DOHH2 (cell line): ENCODE measurements at regions not wholly inside any gene's neighbourhood (a gene's known extent, or its start where the extent isn't known, plus 50 kb on each side); places are given as distances from the start of the nearest gene placed in this dataset.

Source experiments
- H3F3A ChIP-seq: fragments of 200-600 bp; sonication (generic), shearing (Covaris generic); 2 replicates; pipeline ENCODE4 v1.6.0; 2016; ENCODE audit warnings: antibody characterized with exemption, mild to moderate bottlenecking; ENCODE audit not compliant: control insufficient read depth, insufficient read depth
- H3K27ac ChIP-seq: fragments of 200-600 bp; sonication (generic); 2 replicates; pipeline ENCODE4 v1.5.1; 2014; ENCODE audit warnings: low read depth, mild to moderate bottlenecking, low read length, moderate library complexity
- H3K27me3 ChIP-seq: fragments of 200-600 bp; sonication (generic); 2 replicates; pipeline ENCODE4 v1.6.1; 2014; ENCODE audit warnings: mild to moderate bottlenecking, low read length, mixed read lengths; ENCODE audit not compliant: control insufficient read depth
- H3K36me3 ChIP-seq: fragments of 200-600 bp; sonication (generic); 2 replicates; pipeline ENCODE4 v1.6.1; 2014; ENCODE audit warnings: mild to moderate bottlenecking, low read length, moderate library complexity, mixed read lengths; ENCODE audit not compliant: control insufficient read depth
- H3K4me1 ChIP-seq: fragments of 200-600 bp; sonication (generic); 2 replicates; pipeline ENCODE4 v1.6.1; 2014; ENCODE audit warnings: mild to moderate bottlenecking, low read length, mixed read lengths; ENCODE audit not compliant: control insufficient read depth
- H3K4me2 ChIP-seq: fragments of 200-600 bp; sonication (generic); 2 replicates; pipeline ENCODE4 v1.6.0; 2014; ENCODE audit warnings: mild to moderate bottlenecking, low read length, moderate library complexity
- H3K4me3 ChIP-seq: fragments of 200-600 bp; sonication (generic); 2 replicates; pipeline ENCODE4 v1.5.1; 2014; ENCODE audit warnings: mild to moderate bottlenecking, low read length, mixed read lengths
- H3K79me2 ChIP-seq: fragments of 200-600 bp; sonication (generic); 2 replicates; pipeline ENCODE4 v1.6.1; 2014; ENCODE audit warnings: mild to moderate bottlenecking, low read length, mixed read lengths; ENCODE audit not compliant: control insufficient read depth
- H3K9me2 ChIP-seq: fragments of 200-600 bp; sonication (generic); replicated peaks from 2 replicates; pipeline ENCODE4 v1.6.1; 2014; ENCODE audit warnings: mild to moderate bottlenecking, low read length, mixed read lengths; ENCODE audit not compliant: control insufficient read depth
- H3K9me3 ChIP-seq: fragments of 200-600 bp; sonication (generic); 2 replicates; pipeline ENCODE4 v1.6.1; 2014; ENCODE audit warnings: antibody characterized with exemption, low read length, mixed read lengths; ENCODE audit not compliant: control insufficient read depth, insufficient read depth
- H4K20me1 ChIP-seq: fragments of 200-600 bp; sonication (generic); 2 replicates; pipeline ENCODE4 v1.6.0; 2014; ENCODE audit warnings: low read depth, mild to moderate bottlenecking, antibody characterized with exemption, low read length, moderate library complexity; ENCODE audit not compliant: control insufficient read depth, insufficient read depth
- EZH2phosphoT487 ChIP-seq: fragments of 200-600 bp; sonication (generic); IDR thresholded peaks from 2 replicates; pipeline ENCODE4 v1.6.1; 2017; ENCODE audit warnings: borderline replicate concordance, mild to moderate bottlenecking, antibody characterized with exemption, low read length, moderate library complexity, mixed read lengths
- TF ChIP-seq, protein P1 (sequence below): fragments of 200-600 bp; sonication (generic); IDR thresholded peaks from one replicate; pipeline ENCODE4 v1.5.1; 2014; ENCODE audit warnings: antibody characterized with exemption, mild to moderate bottlenecking, low read depth, low read length; ENCODE audit not compliant: poor library complexity, severe bottlenecking

DNA sequence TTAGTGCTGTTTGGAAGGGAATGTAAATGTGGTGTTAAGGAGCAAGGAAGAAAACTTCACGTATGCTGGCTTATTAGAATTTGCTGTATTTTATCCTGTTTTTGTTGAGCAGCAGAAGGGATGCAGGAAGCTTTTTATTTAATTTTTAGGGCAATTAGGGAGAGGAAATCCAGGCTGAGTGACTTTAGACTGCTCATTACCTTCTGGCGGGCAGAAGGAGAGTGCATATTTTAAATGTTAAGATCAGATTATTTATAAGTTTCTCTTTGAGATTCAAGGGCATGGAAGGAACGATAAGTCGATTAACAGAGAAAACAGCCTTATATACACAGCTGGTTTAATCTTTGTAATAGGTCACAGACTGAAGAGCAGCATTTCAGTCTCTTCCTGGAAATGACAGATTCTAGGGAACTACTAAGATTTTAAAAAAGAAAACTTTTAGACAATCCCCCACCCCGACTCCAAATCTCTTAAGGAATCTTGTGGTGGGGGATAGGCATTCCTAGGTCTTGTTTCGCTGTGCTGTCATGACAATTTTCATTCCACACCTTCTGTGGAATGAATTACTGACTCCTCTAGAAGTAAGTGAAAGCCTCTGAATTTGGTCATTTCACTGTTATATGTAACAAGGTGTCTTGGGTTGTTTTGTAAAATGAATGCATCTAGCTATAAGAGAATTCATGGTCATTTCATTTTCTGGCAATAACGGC, 402.5 kb downstream of the RAPGEF2 start:
- no peaks in the 10 kb centered on the region for H3K4me1 ChIP-seq
- no peak overlapping the region for H3K27ac ChIP-seq
- no peaks in the 10 kb centered on the region for H3K36me3 ChIP-seq
- H3K79me2 ChIP-seq = no peaks in the 10 kb centered on the region
- no peak overlapping the region for H3K4me2 ChIP-seq
- no peaks in the 10 kb centered on the region for H4K20me1 ChIP-seq
- TF ChIP-seq EZH2phosphoT487 = no peak
- TF ChIP-seq, protein P1, sequence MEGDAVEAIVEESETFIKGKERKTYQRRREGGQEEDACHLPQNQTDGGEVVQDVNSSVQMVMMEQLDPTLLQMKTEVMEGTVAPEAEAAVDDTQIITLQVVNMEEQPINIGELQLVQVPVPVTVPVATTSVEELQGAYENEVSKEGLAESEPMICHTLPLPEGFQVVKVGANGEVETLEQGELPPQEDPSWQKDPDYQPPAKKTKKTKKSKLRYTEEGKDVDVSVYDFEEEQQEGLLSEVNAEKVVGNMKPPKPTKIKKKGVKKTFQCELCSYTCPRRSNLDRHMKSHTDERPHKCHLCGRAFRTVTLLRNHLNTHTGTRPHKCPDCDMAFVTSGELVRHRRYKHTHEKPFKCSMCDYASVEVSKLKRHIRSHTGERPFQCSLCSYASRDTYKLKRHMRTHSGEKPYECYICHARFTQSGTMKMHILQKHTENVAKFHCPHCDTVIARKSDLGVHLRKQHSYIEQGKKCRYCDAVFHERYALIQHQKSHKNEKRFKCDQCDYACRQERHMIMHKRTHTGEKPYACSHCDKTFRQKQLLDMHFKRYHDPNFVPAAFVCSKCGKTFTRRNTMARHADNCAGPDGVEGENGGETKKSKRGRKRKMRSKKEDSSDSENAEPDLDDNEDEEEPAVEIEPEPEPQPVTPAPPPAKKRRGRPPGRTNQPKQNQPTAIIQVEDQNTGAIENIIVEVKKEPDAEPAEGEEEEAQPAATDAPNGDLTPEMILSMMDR = no peak
- no peak overlapping the region for H3K4me3 ChIP-seq
- H3K9me3 ChIP-seq = no peaks in the 10 kb centered on the region
- H3K27me3 ChIP-seq = no peaks in the 10 kb centered on the region
- H3K9me2 ChIP-seq = no peaks in the 10 kb centered on the region
- no peaks in the 10 kb centered on the region for H3F3A ChIP-seq

DNA sequence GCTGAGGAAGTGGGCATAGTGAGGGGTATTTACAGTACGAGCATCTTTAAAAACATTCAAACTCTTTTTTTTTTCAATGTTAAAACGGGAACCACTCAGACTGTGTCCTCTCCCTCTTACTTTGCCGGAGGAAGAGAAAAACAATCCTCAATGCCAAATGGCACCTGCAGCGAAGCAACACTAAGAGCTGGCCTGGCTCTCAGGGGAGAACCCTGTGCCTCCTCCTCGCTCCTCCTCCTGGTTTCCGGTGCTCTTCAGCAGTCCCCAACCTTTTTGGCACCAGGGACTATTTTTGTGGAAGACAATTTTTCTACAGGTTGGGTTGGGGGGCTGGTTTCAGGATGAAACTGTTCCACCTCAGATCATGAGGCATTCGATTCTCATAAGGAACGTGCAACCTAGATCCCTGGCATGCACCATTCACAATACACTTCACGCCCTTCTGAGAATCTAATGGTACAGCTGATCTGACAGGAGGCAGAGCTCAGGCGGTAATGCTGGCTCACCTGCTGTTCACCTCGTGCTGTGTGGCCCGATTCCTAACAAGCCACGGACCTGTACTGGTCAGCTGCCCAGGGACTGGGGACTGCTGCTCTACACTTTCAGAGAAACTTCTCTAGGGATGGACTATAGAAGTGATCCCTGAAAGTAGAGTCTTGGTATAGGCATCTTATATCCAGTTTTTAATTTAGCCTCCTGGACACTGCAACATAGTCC, 404.1 kb downstream of the RAPGEF2 start:
- no peak overlapping the region for H3K4me2 ChIP-seq
- H4K20me1 ChIP-seq = no peaks in the 10 kb centered on the region
- H3K9me3 ChIP-seq = no peaks in the 10 kb centered on the region
- no peaks in the 10 kb centered on the region for H3F3A ChIP-seq
- H3K27ac ChIP-seq = no peak overlapping the region
- no peaks in the 10 kb centered on the region for H3K36me3 ChIP-seq
- H3K27me3 ChIP-seq = no peaks in the 10 kb centered on the region
- no peak overlapping the region for H3K4me3 ChIP-seq
- H3K9me2 ChIP-seq = no peaks in the 10 kb centered on the region
- H3K79me2 ChIP-seq = no peaks in the 10 kb centered on the region
- TF ChIP-seq, protein P1 = no peak
- no peak for TF ChIP-seq EZH2phosphoT487
- H3K4me1 ChIP-seq = no peaks in the 10 kb centered on the region

DNA sequence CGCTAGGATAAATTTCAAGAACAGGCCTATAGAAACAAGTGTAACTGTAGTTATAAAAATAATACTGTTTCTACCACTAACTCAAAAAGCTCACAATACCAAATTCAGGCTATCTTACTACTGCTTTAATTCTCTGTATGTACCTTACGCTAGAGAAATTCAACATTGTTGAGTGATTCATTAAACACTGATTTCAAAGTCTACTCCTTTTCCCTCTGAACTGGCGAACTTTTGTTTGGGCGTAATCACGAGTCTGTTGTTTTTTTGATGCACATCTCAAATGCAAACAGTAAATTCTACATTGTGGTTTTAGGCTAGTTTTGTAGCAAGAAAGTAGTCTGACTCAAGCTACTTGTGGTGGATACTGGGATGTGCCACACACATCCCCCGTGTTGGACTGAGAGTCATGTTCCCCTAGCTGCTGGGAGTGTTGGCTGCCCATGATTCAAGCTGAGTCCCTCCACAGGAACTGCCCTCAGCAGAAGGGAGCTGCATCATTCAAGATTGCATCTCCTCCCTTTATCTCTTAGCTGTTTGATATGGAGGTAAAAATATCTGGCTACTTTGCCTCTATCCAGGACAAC, 406.1 kb downstream of the RAPGEF2 start:
- H3K4me1 ChIP-seq = no peaks in the 10 kb centered on the region
- H4K20me1 ChIP-seq = no peaks in the 10 kb centered on the region
- H3K36me3 ChIP-seq = no peaks in the 10 kb centered on the region
- H3K4me3 ChIP-seq = no peak overlapping the region
- no peaks in the 10 kb centered on the region for H3K9me2 ChIP-seq
- H3K9me3 ChIP-seq = no peaks in the 10 kb centered on the region
- H3F3A ChIP-seq = no peaks in the 10 kb centered on the region
- no peak overlapping the region for H3K4me2 ChIP-seq
- H3K79me2 ChIP-seq = no peaks in the 10 kb centered on the region
- TF ChIP-seq, protein P1 = no peak
- TF ChIP-seq EZH2phosphoT487 = no peak
- H3K27me3 ChIP-seq = no peaks in the 10 kb centered on the region
- no peak overlapping the region for H3K27ac ChIP-seq
